ENCODE measurements at regions not wholly inside any gene's neighbourhood (a gene's known extent, or its start where the extent isn't known, plus 50 kb on each side); places are given as distances from the start of the nearest gene placed in this dataset.

DNA sequence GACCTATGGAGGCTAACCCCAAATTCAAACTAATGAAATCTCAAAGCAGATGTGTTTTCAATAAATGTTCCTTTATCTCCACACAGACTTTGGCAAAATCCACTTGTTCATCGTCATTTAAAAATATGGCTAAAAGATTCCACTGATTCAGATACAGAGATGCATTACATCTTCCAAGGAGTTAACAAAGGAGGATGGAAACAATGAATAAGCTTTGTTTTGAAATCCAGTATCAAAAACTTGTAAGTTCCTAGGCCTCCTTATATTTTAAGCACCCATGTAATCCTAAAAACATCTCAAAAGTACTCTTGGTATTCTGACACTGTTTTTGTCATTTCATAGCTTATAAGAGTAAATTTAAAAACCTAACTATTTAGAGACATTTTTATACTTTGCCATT, 345.6 kb upstream of the ACTBL2 start:
- H3K27ac ChIP-seq, result no peak overlapping the region
- TF ChIP-seq, protein P1, sequence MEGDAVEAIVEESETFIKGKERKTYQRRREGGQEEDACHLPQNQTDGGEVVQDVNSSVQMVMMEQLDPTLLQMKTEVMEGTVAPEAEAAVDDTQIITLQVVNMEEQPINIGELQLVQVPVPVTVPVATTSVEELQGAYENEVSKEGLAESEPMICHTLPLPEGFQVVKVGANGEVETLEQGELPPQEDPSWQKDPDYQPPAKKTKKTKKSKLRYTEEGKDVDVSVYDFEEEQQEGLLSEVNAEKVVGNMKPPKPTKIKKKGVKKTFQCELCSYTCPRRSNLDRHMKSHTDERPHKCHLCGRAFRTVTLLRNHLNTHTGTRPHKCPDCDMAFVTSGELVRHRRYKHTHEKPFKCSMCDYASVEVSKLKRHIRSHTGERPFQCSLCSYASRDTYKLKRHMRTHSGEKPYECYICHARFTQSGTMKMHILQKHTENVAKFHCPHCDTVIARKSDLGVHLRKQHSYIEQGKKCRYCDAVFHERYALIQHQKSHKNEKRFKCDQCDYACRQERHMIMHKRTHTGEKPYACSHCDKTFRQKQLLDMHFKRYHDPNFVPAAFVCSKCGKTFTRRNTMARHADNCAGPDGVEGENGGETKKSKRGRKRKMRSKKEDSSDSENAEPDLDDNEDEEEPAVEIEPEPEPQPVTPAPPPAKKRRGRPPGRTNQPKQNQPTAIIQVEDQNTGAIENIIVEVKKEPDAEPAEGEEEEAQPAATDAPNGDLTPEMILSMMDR (conservative IDR thresholded peaks at IDR 0.05), result no peak

DNA sequence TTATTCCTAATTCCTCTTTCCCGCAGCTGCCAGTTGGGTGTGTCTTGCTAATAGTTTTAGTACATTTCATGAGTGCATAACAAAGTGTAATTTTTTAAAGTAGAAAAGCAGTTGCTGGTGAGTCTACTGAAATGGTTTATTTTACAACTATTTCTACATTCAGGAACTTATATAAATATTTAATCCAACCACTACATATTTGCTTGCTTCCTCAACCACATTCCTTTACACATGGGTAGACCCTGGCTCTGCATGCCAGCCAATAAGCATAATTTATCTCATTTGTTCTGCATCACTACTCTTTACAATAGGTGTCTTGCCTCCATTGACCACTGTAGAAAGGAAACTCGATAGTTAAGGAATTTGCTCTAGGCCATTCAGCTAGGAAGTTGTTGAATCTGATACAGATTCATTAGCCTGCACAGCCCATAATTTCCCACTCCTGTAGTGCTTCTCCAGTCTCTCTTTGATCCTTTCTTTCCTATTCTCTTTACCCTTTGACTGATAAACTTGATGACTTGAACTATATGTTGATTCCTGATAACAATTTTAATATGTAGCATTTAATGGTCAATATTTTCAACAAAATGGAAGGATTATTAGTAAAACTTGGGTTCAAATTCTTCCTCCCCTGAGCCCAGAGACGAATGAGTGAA, 342.5 kb upstream of the ACTBL2 start:
- TF ChIP-seq, protein P1 (conservative IDR thresholded peaks at IDR 0.05), result no peak
- no peak overlapping the region for H3K27ac ChIP-seq

DNA sequence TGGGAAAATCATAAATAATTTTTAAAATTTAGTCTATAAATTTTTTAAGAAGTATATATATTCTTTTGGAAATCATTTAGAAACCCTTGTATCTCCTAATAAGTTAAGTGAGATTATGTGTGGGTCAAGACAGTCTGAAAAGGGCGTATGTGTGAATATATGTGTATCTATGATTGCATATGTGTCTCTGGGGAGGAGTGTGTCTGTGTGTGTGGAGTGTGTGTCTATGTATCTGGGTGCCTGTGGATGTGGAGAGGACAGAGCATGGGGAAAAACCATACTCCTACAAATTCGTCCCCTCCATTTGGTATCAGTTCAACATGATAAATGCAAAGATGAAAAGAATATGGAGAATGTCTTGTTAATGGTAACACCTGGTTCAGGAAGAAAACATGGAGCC, 342.0 kb upstream of the ACTBL2 start:
- TF ChIP-seq, protein P1 (conservative IDR thresholded peaks at IDR 0.05), result no peak
- no peak overlapping the region for H3K27ac ChIP-seq

DNA sequence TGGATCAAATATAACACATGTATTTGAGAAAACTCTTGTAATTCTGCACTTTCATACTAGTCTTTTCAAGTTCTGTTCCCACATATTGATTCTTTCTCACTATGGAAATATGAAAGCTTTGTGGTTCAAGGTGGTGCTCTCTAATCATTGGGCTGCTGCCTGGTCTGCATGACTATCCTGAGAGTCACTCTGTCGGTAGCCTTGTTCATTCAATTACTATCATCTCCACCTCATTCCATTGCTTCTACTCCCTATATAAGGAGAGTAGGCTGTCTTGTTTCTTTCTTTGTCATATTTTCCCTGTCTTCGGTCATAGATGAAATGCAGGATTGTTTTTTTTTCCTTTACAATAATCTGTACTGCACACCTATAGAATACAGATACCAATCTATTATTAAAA, 341.4 kb upstream of the ACTBL2 start:
- no peak overlapping the region for H3K27ac ChIP-seq
- TF ChIP-seq, protein P1 (conservative IDR thresholded peaks at IDR 0.05), result no peak

DNA sequence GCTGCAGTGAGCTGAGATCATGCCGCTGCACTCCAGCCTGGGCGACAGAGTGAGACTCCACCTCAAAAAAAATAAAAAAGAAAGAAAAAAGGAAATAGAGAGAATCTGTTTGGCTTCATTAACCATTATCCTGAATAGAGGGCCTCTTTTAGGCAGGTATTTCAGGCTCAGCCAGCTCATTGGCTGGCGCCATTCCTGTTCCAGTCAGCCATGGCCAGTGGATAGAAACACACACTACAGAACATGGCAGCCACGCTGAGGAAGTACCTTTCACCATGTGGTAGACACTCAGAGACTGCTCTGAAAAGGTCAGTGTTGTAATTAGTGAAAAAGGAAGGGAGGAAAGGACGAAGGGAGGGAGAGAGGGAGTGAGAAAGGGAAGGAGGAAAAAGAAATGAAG, 340.0 kb upstream of the ACTBL2 start:
- no peak overlapping the region for H3K27ac ChIP-seq
- TF ChIP-seq, protein P1 (conservative IDR thresholded peaks at IDR 0.05), result no peak

DNA sequence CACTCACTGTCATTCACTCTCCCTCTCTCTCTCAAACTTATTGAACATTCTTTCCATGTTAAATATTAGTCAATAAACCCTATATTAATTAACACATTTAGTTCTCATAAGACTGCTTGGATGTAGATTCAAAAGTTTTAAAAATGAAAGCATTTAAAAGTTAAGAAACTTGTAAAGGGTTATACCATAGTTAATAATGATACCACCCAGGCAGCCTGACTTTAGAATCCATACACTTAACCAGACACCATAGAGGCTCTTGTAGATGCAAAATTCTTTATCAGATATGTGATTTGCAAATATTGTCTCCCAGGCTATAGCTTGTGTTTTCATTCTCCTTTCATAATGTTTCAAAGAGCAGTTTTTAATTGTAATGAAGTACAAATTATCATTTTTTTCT, 335.8 kb upstream of the ACTBL2 start:
- H3K27ac ChIP-seq, result no peak overlapping the region
- TF ChIP-seq, protein P1 (conservative IDR thresholded peaks at IDR 0.05), result no peak

DNA sequence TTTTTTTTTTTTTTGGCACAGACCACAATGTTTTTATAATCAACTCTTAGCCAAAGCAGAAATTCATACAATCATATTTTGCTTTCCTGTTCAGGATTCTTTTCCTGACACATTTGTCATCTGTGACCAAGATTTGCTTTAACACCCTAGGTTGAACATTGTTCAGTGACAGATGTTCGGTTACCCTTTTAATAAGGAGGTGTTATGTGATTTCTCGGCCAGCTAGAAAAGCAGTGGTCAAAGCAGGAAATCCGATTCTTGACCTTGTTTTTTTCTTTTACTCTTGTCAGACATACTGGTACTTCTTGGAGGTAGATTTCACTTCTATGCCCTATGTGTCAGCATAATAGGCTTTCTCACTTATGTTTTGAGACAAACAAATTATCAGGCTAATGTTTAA, 335.3 kb upstream of the ACTBL2 start:
- TF ChIP-seq, protein P1 (conservative IDR thresholded peaks at IDR 0.05), result no peak
- no peak overlapping the region for H3K27ac ChIP-seq
